Suprapubic skin (tissue), 4 donors: ENCODE measurements at regions not wholly inside any gene's neighbourhood (a gene's known extent, or its start where the extent isn't known, plus 50 kb on each side); places are given as distances from the start of the nearest gene placed in this dataset.

ENCODE experiments used
- DNase-seq, 2 donors: peaks; one replicate each; pipeline ENCODE4 v3.0.0-alpha.2; 2019; ENCODE audit warnings: low spot score in 2 of 2
- H3K27ac ChIP-seq: fragments of 200-600 bp; sonication (generic); one replicate; pipeline ENCODE4 v1.5.1; 2019
- H3K27me3 ChIP-seq: fragments of 200-600 bp; sonication (generic); one replicate; pipeline ENCODE4 v1.5.1; 2019
- H3K36me3 ChIP-seq: fragments of 200-600 bp; sonication (generic); one replicate; pipeline ENCODE4 v1.5.1; 2019
- H3K4me1 ChIP-seq: fragments of 200-600 bp; sonication (generic); one replicate; pipeline ENCODE4 v1.5.1; 2019
- H3K4me3 ChIP-seq: fragments of 200-600 bp; sonication (generic); one replicate; pipeline ENCODE4 v1.5.1; 2019; ENCODE audit warnings: mild to moderate bottlenecking
- H3K9me3 ChIP-seq: fragments of 200-600 bp; sonication (generic); one replicate; pipeline ENCODE4 v1.5.1; 2019
- CTCF ChIP-seq, 2 donors: fragments of 200-600 bp in 1 of 2; fragments of 450-650 bp in 1 of 2; sonication (generic) in 1 of 2; IDR thresholded peaks; one replicate each; pipeline ENCODE4 v1.5.1; 2016 to 2019; ENCODE audit warnings: antibody characterized with exemption in 2 of 2, mild to moderate bottlenecking in 1 of 2, moderate library complexity in 1 of 2
- EP300 ChIP-seq: sonication (generic); formaldehyde crosslinking; IDR thresholded peaks from one replicate; pipeline ENCODE4 v1.6.1; 2017; ENCODE audit warnings: antibody characterized with exemption
- POLR2A ChIP-seq, 2 donors: fragments of 450-650 bp; IDR thresholded peaks; one replicate each; pipeline ENCODE4 v1.6.1; 2017; ENCODE audit warnings: antibody characterized with exemption in 2 of 2, mild to moderate bottlenecking in 2 of 2, moderate library complexity in 2 of 2
- POLR2AphosphoS5 ChIP-seq, 3 donors: sonication (generic); formaldehyde crosslinking; IDR thresholded peaks; one replicate each; pipeline ENCODE4 v1.6.1; 2017; ENCODE audit warnings: antibody characterized with exemption in 3 of 3
- WGBS: methylation state at CpG from one replicate; pipeline ENCODE4 v1.1.5; 2018; 5-methylcytosine and 5-hydroxymethylcytosine counted together

GRCh38 chr16:48014349-48015135 is 141.3 kb downstream of the ABCC12 start:
- TF ChIP-seq POLR2A (IDR thresholded peaks at IDR 0.05) = no peak
- Histone ChIP-seq H3K4me1 (no peaks in the 10 kb centered on the region), H3K4me3 (no peak overlapping the region), H3K36me3 (no peaks in the 10 kb centered on the region), H3K9me3 (no peaks in the 10 kb centered on the region), H3K27ac (no peak overlapping the region), H3K27me3 (no peaks in the 10 kb centered on the region)
- no peak for DNase-seq
- WGBS = 86% methylated on average over 10 of the region's 10 CpGs

- WGBS = 45% methylated on average over 6 of the region's 6 CpGs
- DNase-seq = no peak
- Histone ChIP-seq H3K27ac (no peak overlapping the region), H3K36me3 (no peaks in the 10 kb centered on the region), H3K4me3 (no peak overlapping the region), H3K9me3 (no peaks in the 10 kb centered on the region), H3K4me1 (no peaks in the 10 kb centered on the region), H3K27me3 (no peaks in the 10 kb centered on the region)
- TF ChIP-seq POLR2A (IDR thresholded peaks at IDR 0.05) = no peak
- no peak for TF ChIP-seq EP300
Measured at GRCh38 chr16:48013491-48013901, 142.3 kb downstream of the ABCC12 start.

- no peak for DNase-seq
- no peak overlapping the region for H3K27ac ChIP-seq
- TF ChIP-seq CTCF (IDR thresholded peaks at IDR 0.05) (no peak), POLR2A (IDR thresholded peaks at IDR 0.05) (no peak), EP300 (no peak), POLR2AphosphoS5 (IDR thresholded peaks at IDR 0.05) (no peak)
- no peaks in the 10 kb centered on the region for H3K36me3 ChIP-seq
- no peak overlapping the region for H3K4me3 ChIP-seq
- H3K9me3 ChIP-seq = no peaks in the 10 kb centered on the region
- WGBS = 63% methylated on average over 9 of the region's 9 CpGs
- no peaks in the 10 kb centered on the region for H3K4me1 ChIP-seq
- no peaks in the 10 kb centered on the region for H3K27me3 ChIP-seq
Measured at GRCh38 chr16:48011878-48012658, 143.7 kb downstream of the ABCC12 start.

GRCh38 chr16:48011466-48011865 is 144.3 kb downstream of the ABCC12 start:
- H3K27me3 ChIP-seq = no peaks in the 10 kb centered on the region
- H3K9me3 ChIP-seq = no peaks in the 10 kb centered on the region
- TF ChIP-seq EP300 (no peak), POLR2AphosphoS5 (IDR thresholded peaks at IDR 0.05) (no peak), POLR2A (IDR thresholded peaks at IDR 0.05) (no peak), CTCF (IDR thresholded peaks at IDR 0.05) (no peak)
- H3K27ac ChIP-seq = no peak overlapping the region
- WGBS = 70% methylated on average over 3 of the region's 3 CpGs
- H3K4me1 ChIP-seq = no peaks in the 10 kb centered on the region
- H3K36me3 ChIP-seq = no peaks in the 10 kb centered on the region
- no peak for DNase-seq
- H3K4me3 ChIP-seq = no peak overlapping the region

- H3K27ac ChIP-seq = no peak overlapping the region
- TF ChIP-seq POLR2AphosphoS5 (IDR thresholded peaks at IDR 0.05) = no peak
- TF ChIP-seq POLR2A (IDR thresholded peaks at IDR 0.05) = no peak
- no peak for TF ChIP-seq CTCF (IDR thresholded peaks at IDR 0.05)
- TF ChIP-seq EP300 = no peak
- DNase-seq = no peak
- no peak overlapping the region for H3K4me3 ChIP-seq
- H3K9me3 ChIP-seq = no peaks in the 10 kb centered on the region
- 84% methylated on average over 6 of the region's 7 CpGs for WGBS
- no peaks in the 10 kb centered on the region for H3K36me3 ChIP-seq
- no peaks in the 10 kb centered on the region for H3K27me3 ChIP-seq
- no peaks in the 10 kb centered on the region for H3K4me1 ChIP-seq
Measured at GRCh38 chr16:48008011-48008525, 147.7 kb downstream of the ABCC12 start.

- TF ChIP-seq POLR2A (IDR thresholded peaks at IDR 0.05) = no peak
- Histone ChIP-seq H3K27ac (no peak overlapping the region), H3K36me3 (no peaks in the 10 kb centered on the region), H3K4me1 (no peaks in the 10 kb centered on the region), H3K4me3 (no peak overlapping the region), H3K9me3 (no peaks in the 10 kb centered on the region), H3K27me3 (no peaks in the 10 kb centered on the region)
- 55% methylated on average over 3 of the region's 3 CpGs for WGBS
- DNase-seq = no peak
Measured at GRCh38 chr16:48004141-48004695, 151.6 kb downstream of the ABCC12 start.
